DMS153 (cell line): ENCODE measurements at regions not wholly inside any gene's neighbourhood (a gene's known extent, or its start where the extent isn't known, plus 50 kb on each side); places are given as distances from the start of the nearest gene placed in this dataset.
"Not testable (repeated sequence)": the region's sequence is repeated elsewhere in the genome, so short reads cannot be mapped to it uniquely, and the experiment has no call there.

ENCODE experiments used
- DNase-seq: peaks from one replicate; lab custom pipeline; 2025; lab: John Stamatoyannopoulos, UW

GRCh38 chr11:21930408-21930807 is 262.5 kb upstream of the ANO5 start:
- DNase-seq, result no peak

GRCh38 chr11:21931436-21932101 is 261.3 kb upstream of the ANO5 start:
- no peak for DNase-seq

GRCh38 chr11:21933095-21933494 is 259.8 kb upstream of the ANO5 start:
- no peak for DNase-seq

- DNase-seq, result no peak
Observed at GRCh38 chr11:21944577-21944976, 248.3 kb upstream of the ANO5 start.

GRCh38 chr11:21948876-21949275 is 244.0 kb upstream of the ANO5 start:
- DNase-seq, result no peak

DNA sequence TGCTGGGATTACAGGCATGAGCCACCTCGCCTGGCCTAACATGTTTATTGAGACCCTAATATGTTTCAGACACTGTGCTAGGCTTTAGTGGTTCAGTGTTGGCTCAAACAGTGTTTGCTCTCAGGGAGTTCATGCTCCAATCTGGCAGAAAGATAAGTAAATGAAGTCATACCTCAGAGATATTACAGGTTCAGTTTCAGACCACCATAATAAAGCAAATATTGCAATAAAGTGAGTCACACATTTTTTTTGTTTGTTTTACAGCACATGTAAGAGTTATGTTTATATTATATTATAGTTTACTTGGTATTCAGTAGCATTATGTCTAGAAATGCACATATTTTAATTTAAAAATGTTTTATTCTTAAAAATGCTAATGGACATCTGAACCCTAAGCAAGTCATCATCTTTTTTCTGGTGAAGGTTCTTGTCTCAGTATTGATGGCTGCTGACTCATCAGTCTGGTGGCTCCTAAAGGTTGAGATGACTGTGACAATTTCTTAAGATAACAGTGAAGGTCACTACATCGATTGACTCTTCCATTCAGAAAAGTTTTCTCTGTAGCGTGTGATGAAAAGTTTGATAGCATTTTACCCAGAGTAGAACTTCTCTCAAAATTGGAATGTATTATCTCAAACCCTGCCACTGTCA is 243.0 kb upstream of the ANO5 start:
- no peak for DNase-seq

DNA sequence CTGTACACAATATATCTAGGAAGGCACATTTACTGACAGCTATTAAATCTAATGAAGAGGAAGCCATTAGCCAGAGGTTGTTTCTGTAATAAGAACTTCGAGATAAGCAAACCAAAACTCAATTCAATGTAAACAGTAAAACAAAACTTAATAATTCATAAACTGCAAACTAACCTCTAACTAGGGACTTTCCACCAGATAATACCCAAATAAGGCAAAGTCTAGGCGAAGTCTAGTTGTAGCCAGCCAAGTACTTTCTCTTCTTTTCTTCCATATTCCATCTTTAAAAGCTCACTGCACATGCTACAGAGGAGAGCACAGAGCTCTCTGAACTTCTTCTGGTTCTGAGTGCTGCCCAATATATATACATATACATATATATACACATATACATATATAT is 229.9 kb upstream of the ANO5 start:
- DNase-seq, result no peak

DNA sequence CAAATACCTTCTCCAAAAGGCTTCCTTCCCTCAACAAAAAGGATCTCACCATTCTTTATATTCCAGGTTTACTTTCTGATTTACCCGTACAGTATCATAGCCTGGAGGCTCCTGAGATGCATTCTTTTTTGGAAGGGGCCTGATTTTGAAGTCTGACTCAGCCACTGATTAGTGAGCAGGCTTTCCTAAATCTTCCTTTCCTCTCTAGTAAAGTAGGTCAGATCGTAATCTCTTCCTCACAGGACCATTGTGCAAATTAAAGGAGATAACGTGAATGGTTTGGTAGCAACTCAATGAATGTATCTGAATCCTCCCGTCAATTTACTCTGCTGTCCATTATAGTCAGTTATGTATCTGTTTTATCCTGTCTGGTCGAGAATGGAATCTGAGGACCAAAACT is 227.7 kb upstream of the ANO5 start:
- no peak for DNase-seq

DNA sequence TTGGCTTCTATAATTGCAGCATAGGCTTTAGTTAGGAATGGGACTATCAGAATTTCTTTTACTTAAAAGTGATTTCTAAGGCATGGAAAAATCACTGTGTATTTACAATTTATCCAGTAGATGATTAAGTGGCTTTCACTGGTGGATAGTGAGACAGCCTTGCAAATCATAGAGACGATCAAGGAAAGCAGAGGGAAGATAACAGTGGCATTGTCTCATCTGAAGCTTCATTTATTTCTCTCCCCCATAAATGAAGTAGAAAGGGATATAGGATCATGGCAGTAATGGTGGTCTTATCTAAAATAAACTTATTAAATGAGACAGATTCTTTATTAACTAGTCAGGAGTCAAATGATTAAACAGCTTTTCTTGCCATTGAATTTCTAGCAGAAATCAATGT is 224.2 kb upstream of the ANO5 start:
- DNase-seq, result no peak

DNA sequence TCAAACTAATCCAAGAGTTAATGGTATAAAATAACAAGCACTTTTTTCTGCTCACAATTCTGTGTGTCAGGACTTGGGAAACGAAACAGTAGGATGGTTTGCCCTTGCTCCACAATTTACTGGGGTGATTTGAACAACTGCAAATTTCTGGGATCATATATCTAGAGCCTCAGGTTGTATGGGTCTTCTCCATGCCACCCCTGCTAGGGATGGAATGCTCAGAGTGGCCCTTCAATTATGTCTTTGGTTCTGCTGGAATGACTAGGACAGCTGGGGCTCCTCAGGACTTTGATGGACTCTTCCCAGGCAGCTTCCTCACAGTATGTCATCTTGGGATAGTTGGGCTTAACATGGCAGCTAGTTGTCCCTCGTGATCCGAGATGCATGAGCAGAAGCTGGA is 223.0 kb upstream of the ANO5 start:
- DNase-seq, result no peak

GRCh38 chr11:21975242-21975641 is 217.6 kb upstream of the ANO5 start:
- no peak for DNase-seq

DNA sequence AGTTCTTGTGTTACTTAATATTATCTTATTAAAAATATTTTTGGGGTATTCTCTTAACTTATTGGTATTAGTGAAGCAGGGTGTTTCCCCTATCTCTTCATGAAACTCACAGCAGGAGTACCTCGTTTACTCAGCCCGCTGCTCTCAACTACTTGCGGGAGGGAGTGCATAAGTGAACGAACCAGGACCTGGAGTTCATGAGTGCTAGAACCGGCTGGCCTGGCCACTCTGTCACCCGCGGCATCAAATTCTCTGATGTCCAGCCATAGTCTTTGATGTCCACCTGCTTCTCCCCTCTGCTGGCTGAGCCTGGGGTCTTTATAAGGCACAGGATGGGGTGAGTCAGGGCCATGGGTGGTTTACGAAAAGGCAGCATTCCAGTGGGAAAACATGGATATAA is 216.7 kb upstream of the ANO5 start:
- no peak for DNase-seq

GRCh38 chr11:21983431-21983830 is 209.5 kb upstream of the ANO5 start:
- DNase-seq, result no peak

DNA sequence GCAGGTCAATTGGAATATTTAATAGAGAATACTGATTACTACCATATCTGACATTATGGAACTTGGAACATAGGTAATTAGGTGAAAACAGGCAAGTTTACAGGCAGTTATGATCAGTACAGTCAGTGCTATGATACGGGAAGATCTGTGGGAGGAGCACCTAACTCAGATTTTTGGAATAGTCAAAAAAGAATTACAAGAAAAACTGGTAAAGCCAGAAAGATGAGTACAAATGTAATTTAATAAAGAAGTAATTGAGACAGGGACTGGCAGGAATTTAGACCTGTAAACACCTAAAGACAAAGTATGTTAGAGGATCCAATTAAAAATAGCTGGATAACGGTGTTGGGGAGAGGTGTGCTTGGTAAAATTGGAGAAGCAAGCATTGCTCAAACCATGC is 206.5 kb upstream of the ANO5 start:
- no peak for DNase-seq

DNA sequence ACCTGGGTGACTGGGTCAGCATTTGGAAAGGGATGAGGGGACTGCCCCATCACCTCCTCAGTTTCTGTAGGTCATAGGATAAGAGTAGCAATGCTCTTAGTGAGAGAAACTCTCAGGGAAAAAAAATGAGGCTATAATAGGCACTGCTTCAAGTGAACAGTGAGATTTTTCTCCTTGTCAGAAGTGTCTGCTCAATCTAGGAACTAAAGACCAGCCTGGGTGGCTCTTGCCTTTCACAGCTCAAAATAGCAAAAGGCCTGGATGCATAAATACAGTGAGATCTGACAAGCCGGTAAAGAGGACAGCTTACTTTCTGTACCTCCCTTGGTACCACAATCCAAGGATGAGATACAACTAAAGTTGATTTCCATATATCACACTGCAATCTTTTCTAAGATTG is 205.6 kb upstream of the ANO5 start:
- no peak for DNase-seq

DNA sequence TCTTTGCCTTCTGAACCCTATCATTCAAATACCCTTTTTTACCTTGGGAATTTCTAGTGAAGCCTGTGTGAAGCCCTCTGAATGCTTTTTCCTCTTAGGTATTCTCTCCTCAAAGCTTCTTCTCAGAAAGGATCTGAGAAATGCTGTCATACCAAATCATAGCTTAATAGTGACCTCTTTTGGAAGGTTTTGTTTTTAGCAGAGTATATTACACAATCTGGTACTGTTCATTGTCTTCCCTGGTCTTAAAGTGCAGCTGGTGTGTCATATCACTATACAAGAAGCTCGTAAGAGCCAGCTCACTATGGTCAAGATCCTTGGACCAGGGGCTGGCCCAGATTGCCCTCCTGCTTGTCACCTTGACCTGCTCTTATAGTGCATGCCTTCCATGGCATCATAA is 204.4 kb upstream of the ANO5 start:
- peak; percentile 5 for DNase-seq

GRCh38 chr11:22001803-22002202 is 191.1 kb upstream of the ANO5 start:
- not testable (repeated sequence) for DNase-seq

DNA sequence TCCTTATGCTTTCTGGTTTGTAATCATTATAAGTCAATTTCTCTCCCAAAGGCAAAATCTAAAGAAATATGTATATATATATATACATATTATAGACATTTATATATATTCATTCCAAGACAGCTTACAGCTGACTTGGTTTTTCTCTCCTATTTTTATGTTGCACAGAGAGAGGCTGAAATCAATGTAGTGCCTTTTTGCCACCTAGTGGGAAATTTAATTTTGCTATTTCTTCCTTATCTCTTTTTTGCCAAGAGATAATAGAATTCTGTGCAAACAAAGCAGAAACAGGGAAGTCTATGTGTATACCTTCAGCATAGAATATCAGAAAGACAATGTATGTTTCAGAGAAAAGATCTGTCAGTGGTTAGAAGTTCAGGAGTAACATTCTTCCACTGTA is 186.0 kb upstream of the ANO5 start:
- DNase-seq, result no peak

DNA sequence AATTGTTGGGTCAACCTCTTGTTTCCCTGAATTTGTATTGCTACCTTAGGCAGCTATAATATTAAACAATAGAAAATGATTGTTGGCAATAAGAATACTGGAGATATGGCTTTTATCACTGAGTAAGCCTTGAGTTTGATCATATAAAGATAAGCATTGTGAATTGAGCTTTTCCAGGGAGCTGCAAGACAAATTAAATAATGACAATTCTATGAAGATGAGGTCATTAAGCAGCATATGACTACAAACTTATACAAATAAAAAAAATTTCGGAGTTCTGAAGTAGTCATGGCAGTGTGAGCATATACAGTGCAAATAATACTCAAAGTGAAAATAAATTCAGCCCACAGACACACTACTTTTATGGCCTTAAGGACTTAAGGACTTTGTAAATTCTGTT is 161.1 kb upstream of the ANO5 start:
- DNase-seq, result no peak

DNA sequence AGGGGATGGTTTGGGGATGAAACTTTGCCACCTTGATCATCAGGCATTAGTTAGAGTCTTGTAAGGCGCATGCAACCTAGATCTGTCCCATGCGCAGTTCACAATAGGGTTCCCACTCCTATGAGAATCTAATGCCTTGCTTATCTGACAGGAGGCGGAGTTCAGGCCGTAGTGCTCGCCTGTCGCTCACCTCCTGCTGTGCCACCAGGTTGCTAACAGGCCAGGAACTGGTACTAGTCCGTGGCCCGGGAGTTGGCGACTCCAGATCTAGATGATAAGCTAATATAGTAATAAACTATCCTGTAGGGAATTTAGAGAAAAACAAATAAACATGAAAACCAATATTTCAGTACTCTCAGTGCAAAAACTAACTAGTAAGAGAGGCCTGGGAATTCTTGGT is 155.4 kb upstream of the ANO5 start:
- no peak for DNase-seq

- DNase-seq, result no peak
Observed at GRCh38 chr11:22041039-22041438, 151.8 kb upstream of the ANO5 start.

DNA sequence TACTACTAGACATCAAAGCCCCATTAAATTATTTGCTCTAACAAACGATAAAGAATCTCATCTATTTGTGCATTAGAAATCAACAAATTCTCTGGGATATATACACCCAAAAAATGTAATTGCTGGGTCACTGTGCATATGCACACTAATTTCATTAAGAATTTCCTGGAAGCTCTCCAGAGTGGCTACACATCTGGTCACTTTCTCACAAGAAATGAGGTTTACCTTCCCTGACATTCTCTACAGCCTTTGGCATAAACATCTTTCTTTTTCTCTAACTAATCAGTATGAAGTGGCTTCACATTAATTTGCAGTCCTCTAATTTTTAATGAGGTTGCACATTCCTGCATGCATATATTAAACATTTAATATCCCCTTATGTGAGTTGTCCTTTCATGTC is 150.8 kb upstream of the ANO5 start:
- DNase-seq, result no peak

- no peak for DNase-seq
Observed at GRCh38 chr11:22044126-22044525, 148.8 kb upstream of the ANO5 start.

DNA sequence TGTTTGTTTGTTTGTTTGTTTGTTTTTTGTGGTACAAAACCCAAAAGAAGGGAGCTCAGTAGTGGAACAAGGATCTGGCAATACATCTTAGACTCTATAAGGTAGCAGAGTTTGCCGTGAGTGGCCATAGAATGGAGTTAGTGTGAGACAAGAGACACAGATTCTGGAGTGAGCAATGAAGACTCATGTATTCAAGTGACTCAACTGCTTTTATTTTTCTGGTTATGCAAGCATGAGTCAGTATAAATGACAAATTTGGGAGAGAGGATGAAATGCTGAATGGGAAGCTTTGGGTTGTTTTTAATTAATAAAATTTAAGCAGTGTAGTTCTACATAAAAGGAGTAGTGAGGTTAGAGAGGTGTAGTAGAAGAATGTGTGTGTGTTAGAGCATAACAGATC is 143.6 kb upstream of the ANO5 start:
- DNase-seq, result no peak
